Activated naive CD4-positive, alpha-beta T cell treated with anti-CD3 and anti-CD28 coated beads, Interleukin-2, amount 10 ng/mL, durations not matched to agents 7 days and 5 days (primary cell): ENCODE measurements at regions not wholly inside any gene's neighbourhood (a gene's known extent, or its start where the extent isn't known, plus 50 kb on each side); places are given as distances from the start of the nearest gene placed in this dataset.

Source experiments
- CTCF ChIA-PET: fragments of 350-600 bp; sonication (Branson Sonifier 250); formaldehyde crosslinking; loops from one replicate; lab custom pipeline; 2021; ENCODE audit warnings: antibody characterized with exemption; lab: Charles Lee
- DNase-seq: peaks from one replicate; pipeline ENCODE4 v3.0.0-alpha.2; 2020
- H3K27ac Mint-ChIP-seq: one replicate; pipeline ENCODE4 v1.8.0; 2021; ENCODE audit warnings: mild to moderate bottlenecking, moderate library complexity, mixed read lengths
- H3K27me3 Mint-ChIP-seq: one replicate; pipeline ENCODE4 v1.8.0; 2021; ENCODE audit warnings: mild to moderate bottlenecking, mixed read lengths
- H3K36me3 Mint-ChIP-seq: one replicate; pipeline ENCODE4 v1.8.0; 2021; ENCODE audit warnings: mixed read lengths
- H3K4me1 Mint-ChIP-seq: one replicate; pipeline ENCODE4 v1.8.0; 2021; ENCODE audit warnings: mixed read lengths
- H3K4me3 Mint-ChIP-seq: one replicate; pipeline ENCODE4 v1.8.0; 2021; ENCODE audit warnings: mild to moderate bottlenecking, moderate library complexity, mixed read lengths
- H3K9me3 Mint-ChIP-seq: one replicate; pipeline ENCODE4 v1.8.0; 2021; ENCODE audit warnings: mixed read lengths

GRCh38 chr9:93900971-93901861 lies 53.9 kb downstream of the BARX1 start:
- Mint-ChIP-seq H3K27me3 (peaks cover 27% of the 10 kb centered on the region), H3K4me1 (peaks cover 38% of the 10 kb centered on the region), H3K36me3 (peaks cover 3% of the 10 kb centered on the region), H3K4me3 (no peak overlapping the region), H3K27ac (peak overlapping the region; percentile 28), H3K9me3 (no peaks in the 10 kb centered on the region)
- no peak for DNase-seq
- CTCF ChIA-PET, result no interaction called here

- Mint-ChIP-seq H3K9me3 (no peaks in the 10 kb centered on the region), H3K4me3 (no peak overlapping the region), H3K4me1 (peaks cover 33% of the 10 kb centered on the region), H3K27ac (peak overlapping the region; percentile 47), H3K27me3 (peaks cover 23% of the 10 kb centered on the region), H3K36me3 (peaks cover 3% of the 10 kb centered on the region)
- no peak for DNase-seq
- CTCF ChIA-PET, result no interaction called here
These were observed 54.7 kb downstream of the BARX1 start for GRCh38 chr9:93900436-93900819.

- no peak for DNase-seq
- no peak overlapping the region for H3K4me3 Mint-ChIP-seq
- peaks cover 19% of the 10 kb centered on the region for H3K27me3 Mint-ChIP-seq
- H3K4me1 Mint-ChIP-seq, result peaks cover 30% of the 10 kb centered on the region
- no peaks in the 10 kb centered on the region for H3K9me3 Mint-ChIP-seq
- CTCF ChIA-PET, result interaction anchor here (1.1 kb wide), 1 partner anchor 10 kb away, joined by 3 read pairs; no protein-coding TSS in a partner anchor
- peaks cover 3% of the 10 kb centered on the region for H3K36me3 Mint-ChIP-seq
- peak overlapping the region; percentile 83 for H3K27ac Mint-ChIP-seq
These were observed 55.3 kb downstream of the BARX1 start for GRCh38 chr9:93899609-93900435.

- Mint-ChIP-seq H3K9me3 (no peaks in the 10 kb centered on the region), H3K27me3 (peaks cover 12% of the 10 kb centered on the region), H3K27ac (peak overlapping the region; percentile 88), H3K36me3 (peaks cover 3% of the 10 kb centered on the region), H3K4me3 (no peak overlapping the region), H3K4me1 (peaks cover 30% of the 10 kb centered on the region)
- CTCF ChIA-PET, result interaction anchor here (1.1 kb wide), 1 partner anchor 11 kb away, joined by 3 read pairs; no protein-coding TSS in a partner anchor
- DNase-seq, result no peak
These were observed 56.4 kb downstream of the BARX1 start for GRCh38 chr9:93898502-93899426.

- Mint-ChIP-seq H3K27ac (peak overlapping the region; percentile 88), H3K4me3 (no peak overlapping the region), H3K27me3 (peaks cover 9% of the 10 kb centered on the region), H3K9me3 (peaks cover under 1% of the 10 kb centered on the region), H3K36me3 (peaks cover 3% of the 10 kb centered on the region), H3K4me1 (peaks cover 30% of the 10 kb centered on the region)
- peak; percentile 60 for DNase-seq
- CTCF ChIA-PET, result no interaction called here
These were observed 57.1 kb downstream of the BARX1 start for GRCh38 chr9:93898026-93898425.

GRCh38 chr9:93897075-93897970 lies 57.8 kb downstream of the BARX1 start:
- peaks cover 9% of the 10 kb centered on the region for H3K27me3 Mint-ChIP-seq
- DNase-seq, result no peak

GRCh38 chr9:93896496-93897033 lies 58.6 kb downstream of the BARX1 start:
- CTCF ChIA-PET, result interaction anchor here (1.0 kb wide), 1 partner anchor 67 kb away, joined by 3 read pairs; no protein-coding TSS in a partner anchor
- Mint-ChIP-seq H3K27ac (peak overlapping the region; percentile 82), H3K9me3 (peaks cover 14% of the 10 kb centered on the region), H3K36me3 (peaks cover 3% of the 10 kb centered on the region), H3K27me3 (peaks cover 9% of the 10 kb centered on the region), H3K4me1 (peaks cover 30% of the 10 kb centered on the region), H3K4me3 (no peak overlapping the region)
- DNase-seq, result no peak

More at GRCh38 chr9:93897075-93897970, 57.8 kb downstream of the BARX1 start:
- no peak overlapping the region for H3K4me3 Mint-ChIP-seq
- peak overlapping the region; percentile 88 for H3K27ac Mint-ChIP-seq
- CTCF ChIA-PET, result interaction anchor here (1.0 kb wide), 1 partner anchor 67 kb away, joined by 3 read pairs; no protein-coding TSS in a partner anchor
- peaks cover 30% of the 10 kb centered on the region for H3K4me1 Mint-ChIP-seq
- H3K9me3 Mint-ChIP-seq, result peaks cover 8% of the 10 kb centered on the region
- H3K36me3 Mint-ChIP-seq, result peaks cover 3% of the 10 kb centered on the region

- peaks cover 30% of the 10 kb centered on the region for H3K4me1 Mint-ChIP-seq
- H3K27me3 Mint-ChIP-seq, result peaks cover 7% of the 10 kb centered on the region
- H3K9me3 Mint-ChIP-seq, result peaks cover 14% of the 10 kb centered on the region
- H3K27ac Mint-ChIP-seq, result no peak overlapping the region
- H3K4me3 Mint-ChIP-seq, result no peak overlapping the region
- H3K36me3 Mint-ChIP-seq, result peaks cover 3% of the 10 kb centered on the region
- DNase-seq, result no peak
- CTCF ChIA-PET, result no interaction called here
These were observed 59.1 kb downstream of the BARX1 start for GRCh38 chr9:93896093-93896492.

- Mint-ChIP-seq H3K4me3 (no peak overlapping the region), H3K36me3 (peaks cover 3% of the 10 kb centered on the region), H3K9me3 (peaks cover 14% of the 10 kb centered on the region), H3K27me3 (peaks cover 3% of the 10 kb centered on the region), H3K27ac (no peak overlapping the region), H3K4me1 (peaks cover 30% of the 10 kb centered on the region)
- CTCF ChIA-PET, result no interaction called here
- DNase-seq, result no peak
These were observed 59.6 kb downstream of the BARX1 start for GRCh38 chr9:93895535-93895934.

- Mint-ChIP-seq H3K4me1 (peaks cover 26% of the 10 kb centered on the region), H3K27me3 (peaks cover 3% of the 10 kb centered on the region), H3K36me3 (peaks cover 3% of the 10 kb centered on the region), H3K9me3 (peaks cover 14% of the 10 kb centered on the region), H3K27ac (no peak overlapping the region), H3K4me3 (no peak overlapping the region)
- CTCF ChIA-PET, result no interaction called here
- peak; percentile 4 for DNase-seq
These were observed 60.5 kb downstream of the BARX1 start for GRCh38 chr9:93894691-93895079.

GRCh38 chr9:93893899-93894690 lies 61.1 kb downstream of the BARX1 start:
- H3K9me3 Mint-ChIP-seq, result peaks cover 14% of the 10 kb centered on the region
- no peak overlapping the region for H3K27ac Mint-ChIP-seq
- peaks cover 22% of the 10 kb centered on the region for H3K4me1 Mint-ChIP-seq
- H3K4me3 Mint-ChIP-seq, result no peak overlapping the region
- CTCF ChIA-PET, result no interaction called here
- peak; percentile 3 for DNase-seq
- H3K36me3 Mint-ChIP-seq, result peaks cover 3% of the 10 kb centered on the region
- peaks cover 3% of the 10 kb centered on the region for H3K27me3 Mint-ChIP-seq

- peaks cover 14% of the 10 kb centered on the region for H3K9me3 Mint-ChIP-seq
- CTCF ChIA-PET, result no interaction called here
- peaks cover 13% of the 10 kb centered on the region for H3K4me1 Mint-ChIP-seq
- peaks cover 3% of the 10 kb centered on the region for H3K36me3 Mint-ChIP-seq
- H3K27me3 Mint-ChIP-seq, result peaks cover 3% of the 10 kb centered on the region
- no peak overlapping the region for H3K4me3 Mint-ChIP-seq
- no peak for DNase-seq
- no peak overlapping the region for H3K27ac Mint-ChIP-seq
These were observed 62.0 kb downstream of the BARX1 start for GRCh38 chr9:93893194-93893593.
